ENCODE measurements at regions not wholly inside any gene's neighbourhood (a gene's known extent, or its start where the extent isn't known, plus 50 kb on each side); places are given as distances from the start of the nearest gene placed in this dataset.

DNA sequence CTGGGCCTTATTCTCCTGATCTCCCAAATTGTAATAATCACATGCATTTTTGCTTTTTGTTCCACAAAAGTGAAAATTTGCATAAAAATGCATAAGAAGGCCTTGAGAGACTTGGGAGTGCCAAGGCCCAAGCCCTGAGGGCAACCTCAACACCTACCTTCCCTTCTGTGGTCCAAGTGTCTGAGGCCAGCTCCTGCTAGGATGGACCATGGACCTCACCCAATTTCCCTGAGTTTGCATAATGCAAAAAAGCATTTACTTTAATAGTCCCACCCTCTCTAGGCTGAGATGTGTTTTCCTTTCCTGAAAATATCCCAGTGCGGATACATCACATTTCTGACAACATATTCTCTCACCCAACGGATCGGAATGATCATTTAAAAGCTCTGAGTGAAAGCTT is 194.1 kb upstream of the TENM4 start:
- no peak overlapping the region for H3K4me3 ChIP-seq (ENCODE audit: low read depth, low read length, poor library complexity, severe bottlenecking)
- POLR2A ChIA-PET = no interaction called here
- H3K79me2 ChIP-seq (ENCODE audit: insufficient read depth, low read depth, low read length) = no peaks in the 10 kb centered on the region
- H4K20me1 ChIP-seq (ENCODE audit: insufficient read depth, low read length) = no peaks in the 10 kb centered on the region
- no peak for DNase-seq (ENCODE audit: low spot score)
- no peak overlapping the region for H3K4me2 ChIP-seq (ENCODE audit: low read length)
- H3K9me2 ChIP-seq (ENCODE audit: insufficient read depth, low read length) = no peaks in the 10 kb centered on the region
- TF ChIP-seq EZH2phosphoT487 (IDR thresholded peaks at IDR 0.05; ENCODE audit: borderline replicate concordance, low read depth, low read length) = no peak
- TF ChIP-seq, protein P1, sequence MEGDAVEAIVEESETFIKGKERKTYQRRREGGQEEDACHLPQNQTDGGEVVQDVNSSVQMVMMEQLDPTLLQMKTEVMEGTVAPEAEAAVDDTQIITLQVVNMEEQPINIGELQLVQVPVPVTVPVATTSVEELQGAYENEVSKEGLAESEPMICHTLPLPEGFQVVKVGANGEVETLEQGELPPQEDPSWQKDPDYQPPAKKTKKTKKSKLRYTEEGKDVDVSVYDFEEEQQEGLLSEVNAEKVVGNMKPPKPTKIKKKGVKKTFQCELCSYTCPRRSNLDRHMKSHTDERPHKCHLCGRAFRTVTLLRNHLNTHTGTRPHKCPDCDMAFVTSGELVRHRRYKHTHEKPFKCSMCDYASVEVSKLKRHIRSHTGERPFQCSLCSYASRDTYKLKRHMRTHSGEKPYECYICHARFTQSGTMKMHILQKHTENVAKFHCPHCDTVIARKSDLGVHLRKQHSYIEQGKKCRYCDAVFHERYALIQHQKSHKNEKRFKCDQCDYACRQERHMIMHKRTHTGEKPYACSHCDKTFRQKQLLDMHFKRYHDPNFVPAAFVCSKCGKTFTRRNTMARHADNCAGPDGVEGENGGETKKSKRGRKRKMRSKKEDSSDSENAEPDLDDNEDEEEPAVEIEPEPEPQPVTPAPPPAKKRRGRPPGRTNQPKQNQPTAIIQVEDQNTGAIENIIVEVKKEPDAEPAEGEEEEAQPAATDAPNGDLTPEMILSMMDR (conservative IDR thresholded peaks at IDR 0.05; ENCODE audit: low read length) = no peak
- H2AFZ ChIP-seq (ENCODE audit: low read length) = no peak overlapping the region
- CTCF ChIA-PET (ENCODE audit: unreplicated experiment) = no interaction called here
- BruUV-seq (replicated peaks) = no TSS peak
- H3K27ac ChIP-seq (ENCODE audit: low read depth, low read length, poor library complexity, severe bottlenecking) = no peak overlapping the region
- H3K9me3 ChIP-seq (ENCODE audit: low read length) = no peaks in the 10 kb centered on the region
- no peaks in the 10 kb centered on the region for H3K36me3 ChIP-seq (ENCODE audit: insufficient read depth, low read length)
- H3K4me1 ChIP-seq (ENCODE audit: insufficient read depth, low read length, poor library complexity, severe bottlenecking) = no peaks in the 10 kb centered on the region
- intact Hi-C loops (cut with micrococcal nuclease; ENCODE audit: unreplicated experiment) = no loop called here

DNA sequence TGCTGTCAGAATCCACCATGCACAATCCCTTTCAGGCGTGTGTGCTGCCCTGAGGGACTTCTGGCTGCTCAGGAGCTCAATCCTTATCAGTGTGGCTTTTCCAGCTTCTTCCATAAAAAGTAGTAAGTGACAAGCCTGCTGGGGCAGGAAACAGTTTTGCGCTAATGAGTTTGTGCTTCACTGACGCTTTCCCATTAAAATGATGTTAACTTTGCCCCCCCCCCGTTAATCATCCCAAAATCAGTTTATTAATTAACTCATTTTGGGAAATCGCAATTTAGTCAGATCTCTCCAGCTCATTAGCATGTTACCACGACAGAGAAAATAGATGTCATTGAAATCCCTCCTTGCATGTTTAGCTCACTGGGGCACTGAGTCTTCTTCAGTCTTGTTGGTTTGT is 186.5 kb upstream of the TENM4 start:
- H3K9me3 ChIP-seq (ENCODE audit: low read length) = no peaks in the 10 kb centered on the region
- no peaks in the 10 kb centered on the region for H3K9me2 ChIP-seq (ENCODE audit: insufficient read depth, low read length)
- no peaks in the 10 kb centered on the region for H3K36me3 ChIP-seq (ENCODE audit: insufficient read depth, low read length)
- no peak for DNase-seq (ENCODE audit: low spot score)
- no peak overlapping the region for H3K4me2 ChIP-seq (ENCODE audit: low read length)
- H2AFZ ChIP-seq (ENCODE audit: low read length) = no peak overlapping the region
- H4K20me1 ChIP-seq (ENCODE audit: insufficient read depth, low read length) = no peaks in the 10 kb centered on the region
- no TSS peak for BruUV-seq (replicated peaks)
- no peak overlapping the region for H3K4me3 ChIP-seq (ENCODE audit: low read depth, low read length, poor library complexity, severe bottlenecking)
- H3K27ac ChIP-seq (ENCODE audit: low read depth, low read length, poor library complexity, severe bottlenecking) = no peak overlapping the region
- intact Hi-C loops (cut with micrococcal nuclease; ENCODE audit: unreplicated experiment) = no loop called here
- POLR2A ChIA-PET = interaction anchor here (0.9 kb wide), 1 partner anchor 1246 kb away, joined by 3 read pairs; no protein-coding TSS in a partner anchor
- TF ChIP-seq EZH2phosphoT487 (IDR thresholded peaks at IDR 0.05; ENCODE audit: borderline replicate concordance, low read depth, low read length) = no peak
- TF ChIP-seq, protein P1 (conservative IDR thresholded peaks at IDR 0.05; ENCODE audit: low read length) = no peak
- H3K79me2 ChIP-seq (ENCODE audit: insufficient read depth, low read depth, low read length) = no peaks in the 10 kb centered on the region
- CTCF ChIA-PET (ENCODE audit: unreplicated experiment) = no interaction called here
- H3K4me1 ChIP-seq (ENCODE audit: insufficient read depth, low read length, poor library complexity, severe bottlenecking) = no peaks in the 10 kb centered on the region

DNA sequence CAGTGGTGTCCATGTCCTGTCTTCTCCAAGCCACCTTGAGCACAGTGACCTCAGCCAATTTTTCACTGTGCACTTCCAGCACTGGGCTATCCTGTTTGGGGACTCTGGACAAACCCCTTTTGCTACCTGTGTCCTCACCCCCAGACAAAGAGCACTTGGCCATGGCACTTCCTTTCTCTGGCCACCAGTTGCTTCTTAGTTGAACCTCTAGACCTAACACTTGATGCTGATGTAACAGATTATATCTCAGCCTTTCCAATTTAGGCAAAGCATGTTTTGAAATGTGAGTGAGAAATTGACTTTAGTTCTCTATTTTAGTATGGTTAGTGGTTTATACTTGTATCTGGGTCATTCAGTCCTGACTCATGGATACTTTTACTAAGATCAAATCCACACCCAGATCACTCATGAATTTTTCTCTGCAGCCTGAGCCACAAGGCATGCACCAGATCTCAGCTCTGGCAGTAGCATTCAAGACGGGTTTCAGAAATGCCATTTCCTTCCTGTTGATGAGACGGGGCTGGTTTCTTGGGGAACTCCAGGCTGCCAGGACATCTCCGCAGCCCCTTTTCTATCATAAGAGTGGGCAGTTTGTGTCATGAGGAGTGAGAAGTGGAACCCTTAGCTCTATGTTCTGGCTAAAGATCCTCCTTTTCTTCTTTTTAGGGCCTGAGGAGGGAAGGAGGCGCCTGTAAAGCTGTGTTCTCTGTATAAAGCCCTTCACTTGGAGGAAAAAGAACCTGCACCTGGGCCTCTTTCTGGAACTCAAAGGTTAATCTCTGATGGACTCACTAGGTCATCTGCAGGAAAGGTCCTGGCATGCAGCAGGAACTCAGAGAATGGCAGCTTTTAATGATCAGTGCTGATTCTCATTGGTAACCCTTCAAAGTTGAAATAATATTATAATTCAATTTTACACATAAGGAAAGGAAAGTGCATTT is 185.6 kb upstream of the TENM4 start:
- ChIA-PET CTCF (ENCODE audit: unreplicated experiment) (no interaction called here), POLR2A (interaction anchor here (0.9 kb wide), 1 partner anchor 1246 kb away, joined by 3 read pairs; no protein-coding TSS in a partner anchor)
- Histone ChIP-seq H3K9me2 (ENCODE audit: insufficient read depth, low read length) (no peaks in the 10 kb centered on the region), H3K27ac (ENCODE audit: low read depth, low read length, poor library complexity, severe bottlenecking) (no peak overlapping the region), H3K79me2 (ENCODE audit: insufficient read depth, low read depth, low read length) (no peaks in the 10 kb centered on the region), H3K9me3 (ENCODE audit: low read length) (no peaks in the 10 kb centered on the region), H3K4me3 (ENCODE audit: low read depth, low read length, poor library complexity, severe bottlenecking) (no peak overlapping the region), H2AFZ (ENCODE audit: low read length) (no peak overlapping the region), H3K4me1 (ENCODE audit: insufficient read depth, low read length, poor library complexity, severe bottlenecking) (no peaks in the 10 kb centered on the region), H3K4me2 (ENCODE audit: low read length) (no peak overlapping the region), H4K20me1 (ENCODE audit: insufficient read depth, low read length) (no peaks in the 10 kb centered on the region), H3K36me3 (ENCODE audit: insufficient read depth, low read length) (no peaks in the 10 kb centered on the region)
- intact Hi-C loops (cut with micrococcal nuclease; ENCODE audit: unreplicated experiment) = no loop called here
- no peak for DNase-seq (ENCODE audit: low spot score)
- TF ChIP-seq, protein P1 (conservative IDR thresholded peaks at IDR 0.05; ENCODE audit: low read length) = no peak
- TF ChIP-seq EZH2phosphoT487 (IDR thresholded peaks at IDR 0.05; ENCODE audit: borderline replicate concordance, low read depth, low read length) = no peak
- BruUV-seq (replicated peaks) = no TSS peak
